Activated CD8-positive, alpha-beta T cell treated with anti-CD3 and anti-CD28 coated beads for 36 hours (primary cell): ENCODE measurements at regions not wholly inside any gene's neighbourhood (a gene's known extent, or its start where the extent isn't known, plus 50 kb on each side); places are given as distances from the start of the nearest gene placed in this dataset.

Experiments used
- ATAC-seq: fragments of 200-7000 bp; cut with Tn5 transposase; one replicate; pipeline ENCODE4 v1.10.0; 2021; ENCODE audit warnings: mild to moderate bottlenecking, moderate library complexity
- CTCF ChIA-PET: fragments of 350-600 bp; sonication (Branson Sonifier 250); formaldehyde crosslinking; loops from one replicate; lab custom pipeline; 2021; ENCODE audit warnings: antibody characterized with exemption; lab: Charles Lee
- POLR2A ChIA-PET: fragments of 350-600 bp; sonication (Branson Sonifier 250); formaldehyde crosslinking; loops from one replicate; lab custom pipeline; 2021; ENCODE audit warnings: antibody characterized with exemption; lab: Charles Lee
- DNase-seq: peaks from one replicate; pipeline ENCODE4 v3.0.0-alpha.2; 2020
- H3K27ac Mint-ChIP-seq: one replicate; pipeline ENCODE4 v1.8.0; 2021; ENCODE audit warnings: mild to moderate bottlenecking, mixed read lengths
- H3K27me3 Mint-ChIP-seq: one replicate; pipeline ENCODE4 v1.8.0; 2021; ENCODE audit warnings: mixed read lengths
- H3K36me3 Mint-ChIP-seq: one replicate; pipeline ENCODE4 v1.8.0; 2021; ENCODE audit warnings: low read depth, mixed read lengths
- H3K4me1 Mint-ChIP-seq: one replicate; pipeline ENCODE4 v1.8.0; 2021; ENCODE audit warnings: low read depth, mixed read lengths
- H3K4me3 Mint-ChIP-seq: one replicate; pipeline ENCODE4 v1.8.0; 2021; ENCODE audit warnings: mild to moderate bottlenecking, moderate library complexity, mixed read lengths
- H3K9me3 Mint-ChIP-seq: one replicate; pipeline ENCODE4 v1.8.0; 2021; ENCODE audit warnings: mixed read lengths
- CTCF ChIP-seq: fragments of 200-600 bp; IDR thresholded peaks from one replicate; pipeline ENCODE4 v1.8.0; 2022; ENCODE audit warnings: antibody characterized with exemption, mild to moderate bottlenecking
- intact Hi-C: fragments of 100-400 bp; cut with micrococcal nuclease; formaldehyde crosslinking; loops from one replicate; pipeline ENCODE4 v1.10.0; 2022

- ATAC-seq (no peak), DNase-seq (no peak)
- no peaks in the 10 kb centered on the region for H3K36me3 Mint-ChIP-seq
- intact Hi-C loops: no loop called here
- POLR2A ChIA-PET: no interaction called here
- no peaks in the 10 kb centered on the region for H3K4me1 Mint-ChIP-seq
- peaks cover 13% of the 10 kb centered on the region for H3K9me3 Mint-ChIP-seq
- H3K27me3 Mint-ChIP-seq: no peaks in the 10 kb centered on the region
- H3K4me3 Mint-ChIP-seq: no peak overlapping the region
- no peak overlapping the region for H3K27ac Mint-ChIP-seq
- no peak for TF ChIP-seq CTCF
- CTCF ChIA-PET: no interaction called here
These were observed 198.7 kb upstream of the PBX1 start for GRCh38 chr1:164360265-164360664.

GRCh38 chr1:164361927-164362326, 197.1 kb upstream of the PBX1 start:
- no peak for DNase-seq
- Mint-ChIP-seq H3K4me3 (no peak overlapping the region), H3K9me3 (peaks cover 12% of the 10 kb centered on the region), H3K4me1 (no peaks in the 10 kb centered on the region), H3K36me3 (no peaks in the 10 kb centered on the region), H3K27me3 (no peaks in the 10 kb centered on the region), H3K27ac (no peak overlapping the region)
- ChIA-PET CTCF (no interaction called here), POLR2A (no interaction called here)
- ATAC-seq: no peak
- intact Hi-C loops: no loop called here
- no peak for TF ChIP-seq CTCF

- no peak for ATAC-seq
- Mint-ChIP-seq H3K27me3 (no peaks in the 10 kb centered on the region), H3K4me3 (no peak overlapping the region), H3K4me1 (no peaks in the 10 kb centered on the region), H3K27ac (no peak overlapping the region), H3K36me3 (no peaks in the 10 kb centered on the region), H3K9me3 (peaks cover 13% of the 10 kb centered on the region)
- ChIA-PET POLR2A (no interaction called here), CTCF (no interaction called here)
- no peak for TF ChIP-seq CTCF
- intact Hi-C loops: no loop called here
- no peak for DNase-seq
These were observed 195.0 kb upstream of the PBX1 start for GRCh38 chr1:164363980-164364379.

- ChIA-PET CTCF (interaction anchor here (1.0 kb wide), 1 partner anchor 279 kb away, joined by 3 read pairs; no protein-coding TSS in a partner anchor), POLR2A (no interaction called here)
- H3K9me3 Mint-ChIP-seq: peaks cover 16% of the 10 kb centered on the region
- DNase-seq (no peak), ATAC-seq (no peak)
- H3K4me3 Mint-ChIP-seq: no peak overlapping the region
- no peak for TF ChIP-seq CTCF
- H3K4me1 Mint-ChIP-seq: no peaks in the 10 kb centered on the region
- intact Hi-C loops: no loop called here
- H3K27ac Mint-ChIP-seq: no peak overlapping the region
- H3K36me3 Mint-ChIP-seq: no peaks in the 10 kb centered on the region
- no peaks in the 10 kb centered on the region for H3K27me3 Mint-ChIP-seq
These were observed 193.0 kb upstream of the PBX1 start for GRCh38 chr1:164366014-164366413.

GRCh38 chr1:164369698-164370365, 189.2 kb upstream of the PBX1 start:
- no peak overlapping the region for H3K27ac Mint-ChIP-seq
- TF ChIP-seq CTCF: no peak
- DNase-seq: no peak
- intact Hi-C loops: no loop called here
- H3K4me3 Mint-ChIP-seq: no peak overlapping the region
- ChIA-PET POLR2A (interaction anchor here (0.6 kb wide), 2 partner anchors 119 to 412 kb away, joined by 3 read pairs; no protein-coding TSS in a partner anchor), CTCF (no interaction called here)
- no peak for ATAC-seq
- peaks cover 18% of the 10 kb centered on the region for H3K9me3 Mint-ChIP-seq
- no peaks in the 10 kb centered on the region for H3K27me3 Mint-ChIP-seq
- H3K36me3 Mint-ChIP-seq: no peaks in the 10 kb centered on the region
- no peaks in the 10 kb centered on the region for H3K4me1 Mint-ChIP-seq
